ENCODE measurements at regions not wholly inside any gene's neighbourhood (a gene's known extent, or its start where the extent isn't known, plus 50 kb on each side); places are given as distances from the start of the nearest gene placed in this dataset.

DNA sequence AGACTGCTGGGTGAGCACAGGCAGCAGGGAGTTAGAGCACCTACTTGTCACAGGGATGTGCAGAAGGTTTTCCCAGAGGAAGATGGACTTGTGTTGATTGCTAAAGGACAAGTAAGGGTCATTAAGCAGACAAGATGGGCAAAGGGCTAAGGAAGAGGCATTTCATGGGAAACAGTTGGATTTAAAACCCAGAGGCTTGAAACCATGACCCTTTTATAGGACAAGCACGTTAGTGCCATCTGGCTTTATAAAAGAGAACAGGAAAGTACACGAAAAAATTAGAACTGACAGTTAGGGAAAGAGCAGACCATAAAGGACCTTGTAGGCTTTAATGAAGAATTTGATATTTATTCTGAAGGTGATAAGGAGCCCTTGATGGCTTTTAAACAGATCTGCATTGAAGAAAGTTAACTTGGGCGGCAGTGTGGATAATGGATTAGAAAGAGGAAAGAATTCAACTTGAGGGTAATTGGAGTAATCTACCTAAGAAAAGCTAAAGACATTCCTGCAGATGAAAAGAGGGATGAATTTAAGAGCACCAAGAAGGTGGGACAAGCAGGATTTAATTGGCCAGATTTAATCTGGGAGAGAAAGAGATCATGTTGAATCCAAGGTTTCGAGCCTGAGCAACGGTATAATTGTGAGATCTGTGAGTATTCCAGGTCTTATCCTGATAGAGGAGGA lies 68.6 kb downstream of the ZC3H11B start:
- Histone ChIP-seq H3K27ac (ENCODE audit: low read depth, low read length) (no peak overlapping the region), H3K4me2 (ENCODE audit: low read length) (no peak overlapping the region), H3K27me3 (ENCODE audit: insufficient read depth, low read length) (no peaks in the 10 kb centered on the region), H3K36me3 (ENCODE audit: control insufficient read depth in 1 of 2, insufficient read depth in 2 of 2, low read length in 2 of 2) (no peaks in the 10 kb centered on the region), H3K4me3 (replicated peaks in 1 of 2; ENCODE audit: low read depth in 1 of 2, low read length in 2 of 2) (no peak overlapping the region), H3K9me2 (ENCODE audit: insufficient read depth) (no peaks in the 10 kb centered on the region), H3K4me1 (ENCODE audit: control insufficient read depth in 1 of 2, insufficient read depth in 2 of 2, low read length in 2 of 2) (no peaks in the 10 kb centered on the region), H4K20me1 (ENCODE audit: insufficient read depth) (no peaks in the 10 kb centered on the region), H2AFZ (ENCODE audit: low read depth, low read length, poor library complexity, severe bottlenecking) (no peak overlapping the region), H3K9ac (ENCODE audit: low read length) (no peak overlapping the region), H3K9me3 (ENCODE audit: control insufficient read depth in 1 of 2, insufficient read depth in 1 of 2, low read depth in 1 of 2, low read length in 2 of 2) (no peaks in the 10 kb centered on the region), H3K79me2 (ENCODE audit: insufficient read depth, low read length) (no peaks in the 10 kb centered on the region)
- intact Hi-C loops (cut with micrococcal nuclease): no loop called here
- TF ChIP-seq, protein P1, sequence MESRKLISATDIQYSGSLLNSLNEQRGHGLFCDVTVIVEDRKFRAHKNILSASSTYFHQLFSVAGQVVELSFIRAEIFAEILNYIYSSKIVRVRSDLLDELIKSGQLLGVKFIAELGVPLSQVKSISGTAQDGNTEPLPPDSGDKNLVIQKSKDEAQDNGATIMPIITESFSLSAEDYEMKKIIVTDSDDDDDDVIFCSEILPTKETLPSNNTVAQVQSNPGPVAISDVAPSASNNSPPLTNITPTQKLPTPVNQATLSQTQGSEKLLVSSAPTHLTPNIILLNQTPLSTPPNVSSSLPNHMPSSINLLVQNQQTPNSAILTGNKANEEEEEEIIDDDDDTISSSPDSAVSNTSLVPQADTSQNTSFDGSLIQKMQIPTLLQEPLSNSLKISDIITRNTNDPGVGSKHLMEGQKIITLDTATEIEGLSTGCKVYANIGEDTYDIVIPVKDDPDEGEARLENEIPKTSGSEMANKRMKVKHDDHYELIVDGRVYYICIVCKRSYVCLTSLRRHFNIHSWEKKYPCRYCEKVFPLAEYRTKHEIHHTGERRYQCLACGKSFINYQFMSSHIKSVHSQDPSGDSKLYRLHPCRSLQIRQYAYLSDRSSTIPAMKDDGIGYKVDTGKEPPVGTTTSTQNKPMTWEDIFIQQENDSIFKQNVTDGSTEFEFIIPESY (IDR thresholded peaks at IDR 0.05; ENCODE audit: extremely low read depth, insufficient replicate concordance, low read length): no peak
- TF ChIP-seq RAD21 (IDR thresholded peaks at IDR 0.05; ENCODE audit: low read depth) (peak; percentile 42; the same call in 1 of the 2 replicates), ELF1 (IDR thresholded peaks at IDR 0.05; ENCODE audit: borderline replicate concordance, low read depth) (no peak), EZH2phosphoT487 (IDR thresholded peaks at IDR 0.05; ENCODE audit: borderline replicate concordance) (no peak), ZNF274 (IDR thresholded peaks at IDR 0.05; ENCODE audit: low read depth, low read length) (no peak), FOSL1 (IDR thresholded peaks at IDR 0.05; ENCODE audit: low read depth) (no peak), CEBPB (IDR thresholded peaks at IDR 0.05; ENCODE audit: low read depth) (no peak), EGR1 (IDR thresholded peaks at IDR 0.05; ENCODE audit: low read depth) (no peak)
- TF ChIP-seq, protein P2, sequence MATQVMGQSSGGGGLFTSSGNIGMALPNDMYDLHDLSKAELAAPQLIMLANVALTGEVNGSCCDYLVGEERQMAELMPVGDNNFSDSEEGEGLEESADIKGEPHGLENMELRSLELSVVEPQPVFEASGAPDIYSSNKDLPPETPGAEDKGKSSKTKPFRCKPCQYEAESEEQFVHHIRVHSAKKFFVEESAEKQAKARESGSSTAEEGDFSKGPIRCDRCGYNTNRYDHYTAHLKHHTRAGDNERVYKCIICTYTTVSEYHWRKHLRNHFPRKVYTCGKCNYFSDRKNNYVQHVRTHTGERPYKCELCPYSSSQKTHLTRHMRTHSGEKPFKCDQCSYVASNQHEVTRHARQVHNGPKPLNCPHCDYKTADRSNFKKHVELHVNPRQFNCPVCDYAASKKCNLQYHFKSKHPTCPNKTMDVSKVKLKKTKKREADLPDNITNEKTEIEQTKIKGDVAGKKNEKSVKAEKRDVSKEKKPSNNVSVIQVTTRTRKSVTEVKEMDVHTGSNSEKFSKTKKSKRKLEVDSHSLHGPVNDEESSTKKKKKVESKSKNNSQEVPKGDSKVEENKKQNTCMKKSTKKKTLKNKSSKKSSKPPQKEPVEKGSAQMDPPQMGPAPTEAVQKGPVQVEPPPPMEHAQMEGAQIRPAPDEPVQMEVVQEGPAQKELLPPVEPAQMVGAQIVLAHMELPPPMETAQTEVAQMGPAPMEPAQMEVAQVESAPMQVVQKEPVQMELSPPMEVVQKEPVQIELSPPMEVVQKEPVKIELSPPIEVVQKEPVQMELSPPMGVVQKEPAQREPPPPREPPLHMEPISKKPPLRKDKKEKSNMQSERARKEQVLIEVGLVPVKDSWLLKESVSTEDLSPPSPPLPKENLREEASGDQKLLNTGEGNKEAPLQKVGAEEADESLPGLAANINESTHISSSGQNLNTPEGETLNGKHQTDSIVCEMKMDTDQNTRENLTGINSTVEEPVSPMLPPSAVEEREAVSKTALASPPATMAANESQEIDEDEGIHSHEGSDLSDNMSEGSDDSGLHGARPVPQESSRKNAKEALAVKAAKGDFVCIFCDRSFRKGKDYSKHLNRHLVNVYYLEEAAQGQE (IDR thresholded peaks at IDR 0.05; ENCODE audit: low read depth): no peak
- TF ChIP-seq, protein P3, sequence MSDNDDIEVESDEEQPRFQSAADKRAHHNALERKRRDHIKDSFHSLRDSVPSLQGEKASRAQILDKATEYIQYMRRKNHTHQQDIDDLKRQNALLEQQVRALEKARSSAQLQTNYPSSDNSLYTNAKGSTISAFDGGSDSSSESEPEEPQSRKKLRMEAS (IDR thresholded peaks at IDR 0.05): no peak
- TF ChIP-seq, protein P4, sequence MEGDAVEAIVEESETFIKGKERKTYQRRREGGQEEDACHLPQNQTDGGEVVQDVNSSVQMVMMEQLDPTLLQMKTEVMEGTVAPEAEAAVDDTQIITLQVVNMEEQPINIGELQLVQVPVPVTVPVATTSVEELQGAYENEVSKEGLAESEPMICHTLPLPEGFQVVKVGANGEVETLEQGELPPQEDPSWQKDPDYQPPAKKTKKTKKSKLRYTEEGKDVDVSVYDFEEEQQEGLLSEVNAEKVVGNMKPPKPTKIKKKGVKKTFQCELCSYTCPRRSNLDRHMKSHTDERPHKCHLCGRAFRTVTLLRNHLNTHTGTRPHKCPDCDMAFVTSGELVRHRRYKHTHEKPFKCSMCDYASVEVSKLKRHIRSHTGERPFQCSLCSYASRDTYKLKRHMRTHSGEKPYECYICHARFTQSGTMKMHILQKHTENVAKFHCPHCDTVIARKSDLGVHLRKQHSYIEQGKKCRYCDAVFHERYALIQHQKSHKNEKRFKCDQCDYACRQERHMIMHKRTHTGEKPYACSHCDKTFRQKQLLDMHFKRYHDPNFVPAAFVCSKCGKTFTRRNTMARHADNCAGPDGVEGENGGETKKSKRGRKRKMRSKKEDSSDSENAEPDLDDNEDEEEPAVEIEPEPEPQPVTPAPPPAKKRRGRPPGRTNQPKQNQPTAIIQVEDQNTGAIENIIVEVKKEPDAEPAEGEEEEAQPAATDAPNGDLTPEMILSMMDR (IDR thresholded peaks at IDR 0.05 in 2 of 3, conservative IDR thresholded peaks at IDR 0.05 in 1 of 3; ENCODE audit: borderline replicate concordance in 1 of 3, insufficient read depth in 1 of 3, low read depth in 2 of 3, low read length in 2 of 3): peak in 2 of 3 experiments; percentile 9 to 14; a peak in 1 of 6 replicates
- ChIA-PET CTCF (no interaction called here), POLR2A (no interaction called here), RAD21 (ENCODE audit: low non-redundant PET in 1 of 2, low total read pairs in 2 of 2, uncharacterized antibody in 2 of 2, unreplicated experiment in 2 of 2) (no interaction called here)
- no TSS peak for BruUV-seq (replicated peaks)
- no peak for ATAC-seq
- no peak for DNase-seq (ENCODE audit: low read depth, low spot score)

All from HCT116 (cell line).